ENCODE measurements at regions not wholly inside any gene's neighbourhood (a gene's known extent, or its start where the extent isn't known, plus 50 kb on each side); places are given as distances from the start of the nearest gene placed in this dataset.

DNA sequence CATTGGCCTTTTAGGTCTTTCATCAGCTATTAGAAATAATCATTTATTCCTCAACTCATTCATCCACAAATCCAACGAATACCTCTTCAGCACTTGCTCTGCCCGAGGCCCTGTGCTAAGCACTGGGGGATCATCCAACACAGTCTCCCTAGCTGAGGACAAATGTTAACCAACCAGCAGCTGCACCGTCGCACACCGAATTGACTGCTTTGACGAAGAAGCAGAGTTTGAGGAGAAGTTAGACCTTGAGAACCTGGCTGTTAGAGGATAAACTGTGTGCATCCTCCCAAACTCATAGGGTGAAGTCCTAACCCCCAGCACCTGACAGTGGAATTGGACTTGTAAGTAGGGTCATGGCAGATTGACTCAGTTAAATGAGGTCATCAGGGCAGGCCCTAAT, 170.9 kb downstream of the USP12 start:
- H3K4me3 ChIP-seq (ENCODE audit: low read length), result no peak overlapping the region
- H3K36me3 ChIP-seq (ENCODE audit: control insufficient read depth, insufficient read depth, low read length), result no peaks in the 10 kb centered on the region
- peaks cover 3% of the 10 kb centered on the region for H3K27me3 ChIP-seq (ENCODE audit: control insufficient read depth, insufficient read depth, low read length)
- no peaks in the 10 kb centered on the region for H3K4me1 ChIP-seq (ENCODE audit: control insufficient read depth, insufficient read depth, low read length)
- no peaks in the 10 kb centered on the region for H3K9me3 ChIP-seq (ENCODE audit: control insufficient read depth, low read length)
- no peak overlapping the region for H3K9ac ChIP-seq (ENCODE audit: low read length)

- H3K27me3 ChIP-seq (ENCODE audit: control insufficient read depth, insufficient read depth, low read length), result no peaks in the 10 kb centered on the region
- H3K9me3 ChIP-seq (ENCODE audit: control insufficient read depth, low read length), result no peaks in the 10 kb centered on the region
- no peak overlapping the region for H3K4me3 ChIP-seq (ENCODE audit: low read length)
- H3K9ac ChIP-seq (ENCODE audit: low read length), result no peak overlapping the region
- no peaks in the 10 kb centered on the region for H3K36me3 ChIP-seq (ENCODE audit: control insufficient read depth, insufficient read depth, low read length)
- H3K4me1 ChIP-seq (ENCODE audit: control insufficient read depth, insufficient read depth, low read length), result no peaks in the 10 kb centered on the region
Observed at GRCh38 chr13:26999499-26999898, 172.1 kb downstream of the USP12 start.

DNA sequence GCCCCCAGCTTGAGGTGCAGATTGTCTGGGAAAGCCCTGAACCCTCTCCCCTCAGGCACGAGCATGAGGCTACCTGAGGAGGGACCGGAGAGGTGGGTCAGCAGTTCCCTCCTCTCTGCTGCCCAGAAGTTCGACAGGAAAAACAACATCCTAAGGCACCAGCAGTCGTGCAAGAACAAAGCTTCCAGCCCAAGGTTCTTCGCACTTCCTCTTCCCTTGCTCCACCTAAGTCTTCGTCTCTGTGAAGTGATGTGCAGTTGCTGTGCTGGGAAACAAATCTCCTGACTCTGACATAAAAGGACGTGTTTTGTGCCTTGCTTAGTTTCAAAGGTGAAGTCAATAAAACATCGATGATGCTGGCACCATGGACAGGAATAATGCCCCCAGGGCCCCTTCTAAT, 173.3 kb downstream of the USP12 start:
- no peaks in the 10 kb centered on the region for H3K36me3 ChIP-seq (ENCODE audit: control insufficient read depth, insufficient read depth, low read length)
- H3K4me1 ChIP-seq (ENCODE audit: control insufficient read depth, insufficient read depth, low read length), result no peaks in the 10 kb centered on the region
- no peaks in the 10 kb centered on the region for H3K9me3 ChIP-seq (ENCODE audit: control insufficient read depth, low read length)
- no peaks in the 10 kb centered on the region for H3K27me3 ChIP-seq (ENCODE audit: control insufficient read depth, insufficient read depth, low read length)
- H3K4me3 ChIP-seq (ENCODE audit: low read length), result no peak overlapping the region
- H3K9ac ChIP-seq (ENCODE audit: low read length), result no peak overlapping the region

GRCh38 chr13:26996965-26997752, 174.5 kb downstream of the USP12 start:
- H3K36me3 ChIP-seq (ENCODE audit: control insufficient read depth, insufficient read depth, low read length), result no peaks in the 10 kb centered on the region
- no peak overlapping the region for H3K9ac ChIP-seq (ENCODE audit: low read length)
- no peaks in the 10 kb centered on the region for H3K4me1 ChIP-seq (ENCODE audit: control insufficient read depth, insufficient read depth, low read length)
- H3K9me3 ChIP-seq (ENCODE audit: control insufficient read depth, low read length), result no peaks in the 10 kb centered on the region
- H3K4me3 ChIP-seq (ENCODE audit: low read length), result no peak overlapping the region
- H3K27me3 ChIP-seq (ENCODE audit: control insufficient read depth, insufficient read depth, low read length), result no peaks in the 10 kb centered on the region

- no peaks in the 10 kb centered on the region for H3K27me3 ChIP-seq (ENCODE audit: control insufficient read depth, insufficient read depth, low read length)
- H3K36me3 ChIP-seq (ENCODE audit: control insufficient read depth, insufficient read depth, low read length), result no peaks in the 10 kb centered on the region
- no peaks in the 10 kb centered on the region for H3K9me3 ChIP-seq (ENCODE audit: control insufficient read depth, low read length)
- no peak overlapping the region for H3K9ac ChIP-seq (ENCODE audit: low read length)
- H3K4me3 ChIP-seq (ENCODE audit: low read length), result no peak overlapping the region
- peaks cover 8% of the 10 kb centered on the region for H3K4me1 ChIP-seq (ENCODE audit: control insufficient read depth, insufficient read depth, low read length)
Observed at GRCh38 chr13:26995159-26995558, 176.5 kb downstream of the USP12 start.

DNA sequence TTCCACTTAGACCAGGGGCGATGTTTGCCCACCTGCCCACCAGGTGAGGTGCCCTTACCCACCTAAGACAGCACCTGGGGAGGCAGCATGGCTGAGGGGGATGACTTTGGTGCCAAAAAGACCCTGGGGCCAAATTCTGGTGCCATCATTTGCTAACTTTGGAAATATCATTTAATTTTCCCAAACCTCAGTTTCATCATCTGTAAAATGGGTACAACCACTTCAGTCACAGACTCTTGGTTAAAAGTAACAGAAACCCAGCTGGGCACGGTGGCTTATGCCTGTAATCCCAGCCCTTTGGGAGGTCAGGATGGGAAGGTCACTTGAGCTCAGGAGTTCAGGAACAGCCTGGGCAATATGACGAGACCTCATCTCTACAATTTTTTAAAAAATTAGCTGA, 177.8 kb downstream of the USP12 start:
- Histone ChIP-seq H3K36me3 (ENCODE audit: control insufficient read depth, insufficient read depth, low read length) (no peaks in the 10 kb centered on the region), H3K4me1 (ENCODE audit: control insufficient read depth, insufficient read depth, low read length) (peaks cover 8% of the 10 kb centered on the region), H3K9ac (ENCODE audit: low read length) (no peak overlapping the region), H3K9me3 (ENCODE audit: control insufficient read depth, low read length) (no peaks in the 10 kb centered on the region), H3K27me3 (ENCODE audit: control insufficient read depth, insufficient read depth, low read length) (no peaks in the 10 kb centered on the region), H3K4me3 (ENCODE audit: low read length) (no peak overlapping the region)

DNA sequence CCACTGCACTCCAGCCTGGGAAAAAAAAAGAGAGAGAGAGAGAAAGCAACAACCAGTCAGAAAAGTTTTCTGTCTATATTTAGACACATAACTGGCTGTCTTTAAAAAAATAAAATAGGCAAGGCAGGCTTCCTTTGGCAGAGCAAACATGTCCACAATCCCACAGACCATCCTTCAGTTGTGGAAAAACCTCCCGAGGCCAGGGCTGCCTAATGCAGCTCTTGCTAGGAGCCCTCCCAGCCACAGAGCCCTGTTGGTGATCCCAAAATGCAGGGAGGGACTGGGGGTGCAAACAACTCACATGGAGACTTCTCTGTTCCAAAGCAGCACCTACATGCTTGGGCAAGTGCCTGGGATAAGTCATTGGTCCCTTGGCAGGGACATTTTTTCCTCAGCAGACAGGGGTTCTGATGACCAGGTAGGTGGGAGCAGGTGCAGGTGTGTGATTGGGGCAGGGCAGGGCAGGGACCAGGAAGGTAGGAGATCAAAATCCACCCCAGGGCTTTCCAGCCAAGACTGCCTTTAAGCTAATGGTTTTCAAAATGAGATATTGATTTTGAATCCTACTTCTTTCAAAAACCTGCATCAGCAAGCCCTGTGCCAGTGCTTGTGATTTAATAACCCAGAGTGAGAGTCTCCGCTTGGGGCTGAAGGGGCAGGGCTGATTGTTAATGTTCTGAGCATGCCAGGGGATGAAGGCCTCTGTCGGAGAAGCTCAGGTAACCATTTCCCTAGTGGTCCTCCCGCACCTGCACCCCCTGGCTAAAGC, 178.5 kb downstream of the USP12 start:
- H3K27me3 ChIP-seq (ENCODE audit: control insufficient read depth, insufficient read depth, low read length), result no peaks in the 10 kb centered on the region
- H3K4me3 ChIP-seq (ENCODE audit: low read length), result no peak overlapping the region
- peaks cover 8% of the 10 kb centered on the region for H3K4me1 ChIP-seq (ENCODE audit: control insufficient read depth, insufficient read depth, low read length)
- H3K36me3 ChIP-seq (ENCODE audit: control insufficient read depth, insufficient read depth, low read length), result no peaks in the 10 kb centered on the region
- no peak overlapping the region for H3K9ac ChIP-seq (ENCODE audit: low read length)
- H3K9me3 ChIP-seq (ENCODE audit: control insufficient read depth, low read length), result no peaks in the 10 kb centered on the region

DNA sequence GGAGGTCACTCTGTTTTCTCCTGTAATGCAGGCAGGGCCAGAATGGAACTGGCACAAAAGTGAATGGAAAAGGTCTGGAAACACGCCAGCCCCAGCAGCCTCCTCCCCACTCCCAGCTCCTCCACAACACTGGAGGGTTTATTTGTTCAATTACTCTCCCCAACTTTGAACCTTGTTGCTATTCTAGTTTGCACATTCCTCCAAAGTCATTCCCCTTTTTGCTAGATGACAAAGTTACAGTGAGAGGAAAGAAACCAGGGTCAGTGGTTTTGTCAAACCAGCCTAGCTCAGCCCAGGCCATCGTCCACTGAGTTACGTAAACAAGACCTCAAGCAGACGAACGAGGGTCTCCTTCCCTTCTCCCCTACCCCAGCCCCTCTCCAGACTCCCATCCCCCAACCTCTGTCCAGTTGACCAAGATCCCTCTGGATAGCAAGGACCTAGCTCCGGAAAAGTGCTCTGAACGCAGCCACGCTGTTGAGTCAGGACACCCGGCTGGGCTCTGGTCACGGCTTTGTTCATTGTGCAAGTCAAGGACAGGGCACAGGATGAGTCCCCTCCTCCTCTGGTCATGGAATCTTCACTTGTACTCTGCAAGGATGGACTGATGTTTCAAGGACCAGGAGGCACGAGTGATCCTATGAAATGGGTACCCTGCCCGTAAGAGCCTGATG, 180.0 kb downstream of the USP12 start:
- H3K4me3 ChIP-seq (ENCODE audit: low read length), result no peak overlapping the region

DNA sequence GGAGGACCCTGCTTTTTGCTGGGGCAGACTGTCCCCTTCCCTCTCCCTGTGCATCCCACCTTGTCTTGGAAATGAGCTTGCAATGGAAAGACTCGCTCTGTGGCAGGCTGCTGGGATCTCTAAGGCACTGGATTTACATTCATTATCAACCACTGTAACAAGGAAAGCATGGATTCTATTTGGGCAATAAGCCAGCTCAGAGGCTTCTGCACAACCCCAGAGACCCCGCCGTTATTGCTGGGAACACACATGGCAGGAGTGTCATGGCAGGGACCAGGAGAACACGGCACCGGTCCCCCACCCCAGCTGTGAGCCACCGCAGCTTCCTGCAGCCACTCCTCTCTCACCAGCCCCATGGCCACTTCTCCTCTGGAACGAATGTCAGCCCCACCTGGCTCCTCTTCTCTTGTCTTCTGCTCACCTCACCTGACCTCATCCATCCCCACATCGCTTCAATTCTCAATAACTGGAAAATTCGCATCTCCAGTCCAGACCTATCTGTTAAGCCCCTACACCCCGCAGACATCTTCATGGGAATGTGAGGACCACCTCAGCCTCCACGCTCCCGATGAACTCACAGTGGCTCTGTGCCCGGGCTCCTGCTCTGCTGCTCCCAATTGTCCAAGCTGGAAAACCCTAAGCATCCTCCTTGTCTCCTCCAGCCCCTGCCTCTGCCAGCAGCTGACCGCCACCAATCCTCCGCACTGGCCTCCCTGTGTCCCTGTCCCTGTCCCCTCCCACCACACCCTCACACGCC, 181.5 kb downstream of the USP12 start:
- Histone ChIP-seq H3K9me3 (ENCODE audit: control insufficient read depth, low read length) (no peaks in the 10 kb centered on the region), H3K27me3 (ENCODE audit: control insufficient read depth, insufficient read depth, low read length) (no peaks in the 10 kb centered on the region), H3K4me1 (ENCODE audit: control insufficient read depth, insufficient read depth, low read length) (peaks cover 10% of the 10 kb centered on the region), H3K4me3 (ENCODE audit: low read length) (no peak overlapping the region), H3K9ac (ENCODE audit: low read length) (no peak overlapping the region), H3K36me3 (ENCODE audit: control insufficient read depth, insufficient read depth, low read length) (no peaks in the 10 kb centered on the region)

More for the DNA sequence above, 180.0 kb downstream of the USP12 start:
- no peaks in the 10 kb centered on the region for H3K9me3 ChIP-seq (ENCODE audit: control insufficient read depth, low read length)
- H3K4me1 ChIP-seq (ENCODE audit: control insufficient read depth, insufficient read depth, low read length), result peaks cover 8% of the 10 kb centered on the region
- H3K27me3 ChIP-seq (ENCODE audit: control insufficient read depth, insufficient read depth, low read length), result no peaks in the 10 kb centered on the region
- H3K36me3 ChIP-seq (ENCODE audit: control insufficient read depth, insufficient read depth, low read length), result no peaks in the 10 kb centered on the region
- no peak overlapping the region for H3K9ac ChIP-seq (ENCODE audit: low read length)

- H3K4me1 ChIP-seq (ENCODE audit: control insufficient read depth, insufficient read depth, low read length), result peaks cover 14% of the 10 kb centered on the region
- H3K4me3 ChIP-seq (ENCODE audit: low read length), result no peak overlapping the region
- no peaks in the 10 kb centered on the region for H3K9me3 ChIP-seq (ENCODE audit: control insufficient read depth, low read length)
- H3K36me3 ChIP-seq (ENCODE audit: control insufficient read depth, insufficient read depth, low read length), result no peaks in the 10 kb centered on the region
- H3K27me3 ChIP-seq (ENCODE audit: control insufficient read depth, insufficient read depth, low read length), result no peaks in the 10 kb centered on the region
- H3K9ac ChIP-seq (ENCODE audit: low read length), result no peak overlapping the region
Observed at GRCh38 chr13:26989261-26989956, 182.2 kb downstream of the USP12 start.

DNA sequence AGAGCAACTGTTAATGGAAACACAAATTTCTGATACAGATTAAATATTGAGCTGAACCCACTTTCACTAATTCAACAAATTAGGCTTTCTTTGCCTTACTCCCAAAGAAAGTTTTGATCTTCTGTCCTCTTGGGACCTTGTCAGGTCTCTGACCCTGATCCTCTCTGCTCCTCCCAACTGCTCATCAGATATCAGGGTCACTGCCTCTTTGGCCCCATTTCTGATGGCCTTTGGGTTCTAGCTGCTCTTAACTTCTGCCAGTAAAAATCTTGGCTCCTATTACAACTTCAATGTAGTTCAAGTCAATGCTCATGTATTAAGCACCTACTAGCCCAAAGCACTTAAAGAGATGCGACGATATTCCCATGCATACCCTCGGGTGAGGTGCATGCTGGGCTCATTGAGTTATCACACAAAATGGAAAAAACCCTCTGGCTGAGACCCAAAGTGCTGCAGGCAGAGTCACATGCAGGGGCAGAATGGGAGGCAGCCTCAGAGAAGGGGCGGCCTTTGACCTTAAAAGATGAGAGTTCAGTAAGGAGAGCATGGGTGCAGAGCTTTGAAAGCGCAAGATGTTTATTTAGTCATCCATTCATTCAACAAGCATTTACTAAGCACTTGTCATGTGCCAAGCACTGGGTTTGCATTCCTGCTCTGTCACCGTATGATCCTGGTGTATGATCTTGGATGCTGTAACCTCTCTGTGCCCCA, 183.4 kb downstream of the USP12 start:
- H3K4me3 ChIP-seq (ENCODE audit: low read length), result no peak overlapping the region

More for the DNA sequence above, 183.4 kb downstream of the USP12 start:
- H3K36me3 ChIP-seq (ENCODE audit: control insufficient read depth, insufficient read depth, low read length), result no peaks in the 10 kb centered on the region
- H3K9me3 ChIP-seq (ENCODE audit: control insufficient read depth, low read length), result no peaks in the 10 kb centered on the region
- no peak overlapping the region for H3K9ac ChIP-seq (ENCODE audit: low read length)
- peaks cover 14% of the 10 kb centered on the region for H3K4me1 ChIP-seq (ENCODE audit: control insufficient read depth, insufficient read depth, low read length)
- no peaks in the 10 kb centered on the region for H3K27me3 ChIP-seq (ENCODE audit: control insufficient read depth, insufficient read depth, low read length)
